GM23338 (cell line): ENCODE measurements at regions not wholly inside any gene's neighbourhood (a gene's known extent, or its start where the extent isn't known, plus 50 kb on each side); places are given as distances from the start of the nearest gene placed in this dataset.

Source experiments
- ATAC-seq: fragments of 200-7000 bp; cut with Tn5 transposase; 3 replicates; pipeline ENCODE4 v1.9.1; 2020
- DNase-seq: peaks from one replicate; pipeline ENCODE4 v3.0.0-alpha.2; 2015; ENCODE audit warnings: low spot score
- H2AFZ ChIP-seq: fragments of 200-600 bp; sonication (generic); 2 replicates; pipeline ENCODE4 v1.8.0; 2016; ENCODE audit warnings: antibody characterized with exemption, mild to moderate bottlenecking, moderate library complexity
- H3F3A ChIP-seq: fragments of 200-600 bp; sonication (generic); replicated peaks from 2 replicates; pipeline ENCODE4 v1.8.0; 2017; ENCODE audit warnings: antibody characterized with exemption, mixed run types, low read depth
- H3K27ac ChIP-seq: fragments of 200-600 bp; sonication (generic); 2 replicates; pipeline ENCODE4 v1.6.1; 2016; ENCODE audit warnings: low read depth
- H3K27me3 ChIP-seq: fragments of 200-600 bp; sonication (generic); 2 replicates; pipeline ENCODE4 v1.8.0; 2016; ENCODE audit warnings: mild to moderate bottlenecking, mixed run types, moderate library complexity; ENCODE audit not compliant: insufficient read depth
- H3K36me3 ChIP-seq: fragments of 200-600 bp; sonication (generic); 2 replicates; pipeline ENCODE4 v1.8.0; 2016; ENCODE audit warnings: mild to moderate bottlenecking; ENCODE audit not compliant: insufficient read depth
- H3K4me1 ChIP-seq: fragments of 200-600 bp; sonication (generic); 2 replicates; pipeline ENCODE4 v1.8.0; 2016; ENCODE audit warnings: mild to moderate bottlenecking, moderate library complexity; ENCODE audit not compliant: insufficient read depth
- H3K4me2 ChIP-seq: fragments of 200-600 bp; sonication (generic); 2 replicates; pipeline ENCODE4 v1.7.1; 2017; ENCODE audit warnings: mixed run types
- H3K4me3 ChIP-seq: fragments of 200-600 bp; sonication (generic); 2 replicates; pipeline ENCODE4 v1.6.1; 2016; ENCODE audit warnings: mixed run types
- H3K79me2 ChIP-seq: fragments of 200-600 bp; sonication (generic); replicated peaks from 2 replicates; pipeline ENCODE4 v1.8.0; 2017; ENCODE audit warnings: mild to moderate bottlenecking; ENCODE audit not compliant: insufficient read depth
- H3K9me2 ChIP-seq: fragments of 200-600 bp; sonication (generic); 2 replicates; pipeline ENCODE4 v1.8.0; 2017; ENCODE audit not compliant: insufficient read depth
- H4K20me1 ChIP-seq: fragments of 200-600 bp; sonication (generic); replicated peaks from 2 replicates; pipeline ENCODE4 v1.8.0; 2017; ENCODE audit warnings: mild to moderate bottlenecking; ENCODE audit not compliant: insufficient read depth
- H3K27ac Mint-ChIP-seq: 2 replicates; pipeline ENCODE4 v1.8.0; 2020; ENCODE audit warnings: inconsistent platforms, mild to moderate bottlenecking, moderate library complexity, mixed read lengths
- H3K27me3 Mint-ChIP-seq: 3 replicates; pipeline ENCODE4 v1.8.0; 2022; ENCODE audit warnings: low read depth, mild to moderate bottlenecking, moderate library complexity, mixed read lengths, inconsistent platforms; ENCODE audit not compliant: insufficient read depth, poor library complexity
- H3K36me3 Mint-ChIP-seq: 3 replicates; pipeline ENCODE4 v1.8.0; 2021; ENCODE audit warnings: low read depth, mild to moderate bottlenecking, inconsistent platforms, moderate library complexity, mixed read lengths
- H3K4me1 Mint-ChIP-seq: 3 replicates; pipeline ENCODE4 v1.8.0; 2020; ENCODE audit warnings: mild to moderate bottlenecking, inconsistent platforms, mixed read lengths
- H3K4me3 Mint-ChIP-seq: 3 replicates; pipeline ENCODE4 v1.8.0; 2021; ENCODE audit warnings: moderate library complexity, mild to moderate bottlenecking, inconsistent platforms, mixed read lengths
- H3K9me3 Mint-ChIP-seq: 3 replicates; pipeline ENCODE4 v1.8.0; 2020; ENCODE audit warnings: moderate library complexity, mild to moderate bottlenecking, inconsistent platforms, mixed read lengths
- CREB1 ChIP-seq: fragments of 250-450 bp; sonication (Bioruptor Pico); IDR thresholded peaks from 2 replicates; pipeline ENCODE4 v1.5.0; 2020; ENCODE audit warnings: low read depth, mild to moderate bottlenecking, moderate library complexity
- CTCF ChIP-seq, 2 experiments: fragments of 200-600 bp in 1 of 2; sonication (generic) in 1 of 2; conservative IDR thresholded peaks; 2 replicates each; pipeline versions ENCODE4 v1.5.1 to v1.6.1; 2016 to 2017; ENCODE audit warnings: antibody characterized with exemption in 2 of 2, low read depth in 2 of 2, mild to moderate bottlenecking in 2 of 2, moderate library complexity in 1 of 2
- EZH2 ChIP-seq: fragments of 200-600 bp; sonication (generic); IDR thresholded peaks from one replicate; pipeline ENCODE4 v1.8.0; 2017; ENCODE audit warnings: antibody characterized with exemption, mild to moderate bottlenecking, low read depth; ENCODE audit not compliant: unreplicated experiment
- EZH2phosphoT487 ChIP-seq: fragments of 200-600 bp; sonication (generic); IDR thresholded peaks from one replicate; pipeline ENCODE4 v1.8.1; 2018; ENCODE audit warnings: antibody characterized with exemption; ENCODE audit not compliant: unreplicated experiment
- JUNB ChIP-seq: IDR thresholded peaks from one replicate; pipeline ENCODE4 v1.6.1; 2016; ENCODE audit warnings: antibody characterized with exemption; ENCODE audit not compliant: unreplicated experiment
- NANOG ChIP-seq: IDR thresholded peaks from 2 replicates; pipeline ENCODE4 v1.6.1; 2016; ENCODE audit warnings: antibody characterized with exemption, borderline replicate concordance
- POLR2AphosphoS5 ChIP-seq: IDR thresholded peaks from 2 replicates; pipeline ENCODE4 v1.6.1; 2016; ENCODE audit warnings: antibody characterized with exemption, low read depth
- STAT1 ChIP-seq: IDR thresholded peaks from one replicate; pipeline ENCODE4 v1.6.1; 2016; ENCODE audit warnings: antibody characterized with exemption; ENCODE audit not compliant: unreplicated experiment
- ZNF114 ChIP-seq: fragments of 250-450 bp; sonication (Bioruptor Pico); IDR thresholded peaks from 2 replicates; pipeline ENCODE4 v1.5.0; 2020; ENCODE audit warnings: mild to moderate bottlenecking, moderate library complexity
- ZNF331 ChIP-seq: fragments of 250-450 bp; sonication (Bioruptor Pico); IDR thresholded peaks from 2 replicates; pipeline ENCODE4 v1.5.0; 2020; ENCODE audit warnings: low read depth, mild to moderate bottlenecking, moderate library complexity
- ZNF462 ChIP-seq: fragments of 250-450 bp; sonication (Bioruptor Pico); IDR thresholded peaks from 2 replicates; pipeline ENCODE4 v1.5.0; 2020; ENCODE audit warnings: mild to moderate bottlenecking, moderate library complexity

- Histone ChIP-seq H3K36me3 (no peaks in the 10 kb centered on the region), H3K27me3 (no peaks in the 10 kb centered on the region), H3K4me3 (no peak overlapping the region), H2AFZ (no peak overlapping the region), H3K4me1 (no peaks in the 10 kb centered on the region), H3K4me2 (no peak overlapping the region), H3K27ac (no peak overlapping the region), H3K79me2 (no peaks in the 10 kb centered on the region), H3K9me2 (no peaks in the 10 kb centered on the region), H4K20me1 (no peaks in the 10 kb centered on the region), H3F3A (no peaks in the 10 kb centered on the region)
- no peak for DNase-seq
- Mint-ChIP-seq H3K4me1 (peaks cover 21% of the 10 kb centered on the region), H3K36me3 (no peaks in the 10 kb centered on the region), H3K9me3 (no peaks in the 10 kb centered on the region), H3K27me3 (peaks cover 7% of the 10 kb centered on the region), H3K4me3 (no peak overlapping the region), H3K27ac (no peak overlapping the region)
- TF ChIP-seq STAT1: no peak
- TF ChIP-seq CTCF (conservative IDR thresholded peaks at IDR 0.05; ENCODE audit: low read depth in 2 of 2): no peak
- no peak for TF ChIP-seq CREB1 (CRISPR knock-in tag)
- TF ChIP-seq ZNF114 (CRISPR knock-in tag): no peak
- no peak for TF ChIP-seq EZH2phosphoT487
- no peak for TF ChIP-seq NANOG
- no peak for TF ChIP-seq JUNB
- TF ChIP-seq EZH2: no peak
- TF ChIP-seq POLR2AphosphoS5: no peak
- TF ChIP-seq ZNF462 (CRISPR knock-in tag): no peak
- TF ChIP-seq ZNF331 (CRISPR knock-in tag): no peak
- no peak for ATAC-seq
Measured at GRCh38 chr12:39061576-39061975, 156.2 kb upstream of the CPNE8 start.
